Left renal cortex interstitium (tissue), 4 donors: ENCODE measurements at regions not wholly inside any gene's neighbourhood (a gene's known extent, or its start where the extent isn't known, plus 50 kb on each side); places are given as distances from the start of the nearest gene placed in this dataset.

ENCODE experiments used
- DNase-seq, 4 donors: peaks; one replicate each; pipeline ENCODE4 v3.0.0-alpha.2; 2013; ENCODE audit warnings: low read depth in 4 of 4, low spot score in 2 of 4, missing footprints in 1 of 4

GRCh38 chr18:77501266-77501665, 251.6 kb downstream of the GALR1 start:
- DNase-seq, result no peak

DNA sequence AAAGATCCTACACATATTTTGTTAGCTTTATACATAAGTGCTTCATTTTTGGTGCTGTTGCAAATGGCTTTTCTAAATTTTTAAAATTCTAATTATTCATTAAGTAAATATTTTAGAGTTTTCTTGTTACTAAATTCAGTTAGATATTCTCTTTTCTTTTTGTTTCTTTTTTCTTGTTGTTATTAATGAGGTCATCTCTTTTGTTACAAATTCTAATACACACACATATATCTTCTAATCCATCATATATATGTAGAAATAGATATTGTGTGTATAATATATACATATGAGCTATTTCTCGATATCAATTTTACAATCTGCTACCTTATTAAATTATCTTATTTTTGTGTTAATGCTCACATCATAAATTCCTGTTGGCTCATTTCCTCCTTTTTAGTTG, 255.9 kb downstream of the GALR1 start:
- no peak for DNase-seq

- no peak for DNase-seq
Measured at GRCh38 chr18:77512152-77512551, 262.5 kb downstream of the GALR1 start.

DNA sequence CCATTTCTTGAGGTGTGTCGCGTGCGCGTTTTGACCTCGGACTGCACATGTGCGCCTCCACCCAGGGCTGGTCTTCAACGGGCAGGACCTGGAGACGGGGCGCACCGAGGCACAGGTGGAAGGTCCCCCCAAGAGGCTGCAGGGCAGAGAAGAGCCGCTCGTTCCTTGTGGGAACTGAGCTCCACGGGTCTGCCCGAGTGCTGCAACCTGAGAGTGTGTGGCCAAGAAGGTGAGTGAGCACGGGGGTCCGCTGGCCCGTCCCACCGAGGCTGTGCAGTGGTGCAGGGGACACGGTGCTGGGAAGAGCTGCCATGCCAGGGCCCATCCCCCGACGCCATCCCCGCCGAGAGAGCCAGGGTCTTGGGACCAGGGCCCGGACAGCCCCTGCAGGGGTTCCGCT, 268.3 kb downstream of the GALR1 start:
- no peak for DNase-seq

- no peak for DNase-seq
Measured at GRCh38 chr18:77520767-77521166, 271.1 kb downstream of the GALR1 start.

- no peak for DNase-seq
Measured at GRCh38 chr18:77522051-77522675, 272.5 kb downstream of the GALR1 start.

DNA sequence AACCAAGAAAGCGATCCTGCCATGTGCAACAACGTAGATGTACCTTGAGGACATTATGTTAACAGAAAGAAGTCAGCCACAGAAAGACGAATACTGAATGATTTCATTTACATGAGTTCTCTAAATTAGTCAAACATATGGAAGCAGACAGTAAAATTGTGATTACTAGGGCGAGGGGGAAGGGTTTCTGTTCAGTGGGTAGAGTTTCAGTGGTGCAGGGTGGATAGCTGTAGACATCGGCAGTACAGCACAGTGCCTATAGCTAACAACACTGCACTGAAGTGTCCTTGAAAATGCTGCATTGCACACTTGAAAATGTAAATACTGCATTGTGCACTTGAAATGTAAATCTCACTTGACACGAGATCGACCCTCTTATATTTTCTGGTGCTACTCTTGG, 275.3 kb downstream of the GALR1 start:
- no peak for DNase-seq

GRCh38 chr18:77526962-77527361, 277.3 kb downstream of the GALR1 start:
- no peak for DNase-seq

GRCh38 chr18:77528872-77529271, 279.2 kb downstream of the GALR1 start:
- no peak for DNase-seq

- DNase-seq, result no peak
Measured at GRCh38 chr18:77529492-77530176, 280.0 kb downstream of the GALR1 start.

GRCh38 chr18:77530732-77531131, 281.1 kb downstream of the GALR1 start:
- no peak for DNase-seq

GRCh38 chr18:77539860-77540259, 290.2 kb downstream of the GALR1 start:
- DNase-seq, result no peak

DNA sequence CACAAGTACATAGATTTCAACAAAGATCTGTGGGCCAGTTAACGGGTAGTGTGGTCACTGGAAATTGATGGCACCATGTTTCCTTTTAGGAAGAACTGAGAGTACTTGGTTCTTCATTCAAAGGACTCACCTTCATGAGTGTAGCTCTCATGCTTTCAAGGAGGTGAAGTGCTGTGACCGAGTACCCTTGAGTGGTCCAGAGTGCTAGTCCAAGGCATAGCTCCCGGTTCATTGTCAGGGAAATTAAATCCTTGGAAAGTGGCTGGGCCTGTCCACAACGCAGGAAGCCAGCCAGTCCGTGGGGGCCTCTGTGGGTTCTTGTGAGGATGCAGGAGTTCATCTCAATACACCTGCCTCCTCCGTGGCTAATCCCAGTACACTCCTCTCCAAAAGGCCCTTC, 295.1 kb downstream of the GALR1 start:
- no peak for DNase-seq

- no peak for DNase-seq
Measured at GRCh38 chr18:77547757-77548156, 298.1 kb downstream of the GALR1 start.

- no peak for DNase-seq
Measured at GRCh38 chr18:77548790-77549420, 299.3 kb downstream of the GALR1 start.

GRCh38 chr18:77550625-77551024, 301.0 kb downstream of the GALR1 start:
- no peak for DNase-seq

DNA sequence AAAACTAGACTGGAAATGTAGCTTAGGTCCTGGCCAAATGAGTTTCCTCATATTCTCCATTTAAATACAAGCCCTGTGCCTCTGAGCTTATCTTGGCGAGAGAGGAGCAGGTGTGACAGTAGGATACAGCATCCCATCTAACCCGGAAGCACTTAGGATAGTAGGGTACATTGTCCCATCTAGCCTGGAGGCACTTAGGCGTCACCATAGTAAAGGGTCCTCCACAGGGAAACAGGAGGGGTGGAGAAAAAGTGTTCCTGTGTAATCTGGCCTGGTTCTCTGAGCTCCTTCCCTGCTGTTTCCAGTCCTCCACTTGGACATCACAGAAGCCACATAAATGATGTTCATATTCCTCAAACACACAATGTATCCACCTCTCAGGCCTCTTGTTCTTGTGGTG, 301.4 kb downstream of the GALR1 start:
- no peak for DNase-seq

GRCh38 chr18:77552945-77553344, 303.3 kb downstream of the GALR1 start:
- no peak for DNase-seq

- DNase-seq, result no peak
Measured at GRCh38 chr18:77554061-77554460, 304.4 kb downstream of the GALR1 start.

DNA sequence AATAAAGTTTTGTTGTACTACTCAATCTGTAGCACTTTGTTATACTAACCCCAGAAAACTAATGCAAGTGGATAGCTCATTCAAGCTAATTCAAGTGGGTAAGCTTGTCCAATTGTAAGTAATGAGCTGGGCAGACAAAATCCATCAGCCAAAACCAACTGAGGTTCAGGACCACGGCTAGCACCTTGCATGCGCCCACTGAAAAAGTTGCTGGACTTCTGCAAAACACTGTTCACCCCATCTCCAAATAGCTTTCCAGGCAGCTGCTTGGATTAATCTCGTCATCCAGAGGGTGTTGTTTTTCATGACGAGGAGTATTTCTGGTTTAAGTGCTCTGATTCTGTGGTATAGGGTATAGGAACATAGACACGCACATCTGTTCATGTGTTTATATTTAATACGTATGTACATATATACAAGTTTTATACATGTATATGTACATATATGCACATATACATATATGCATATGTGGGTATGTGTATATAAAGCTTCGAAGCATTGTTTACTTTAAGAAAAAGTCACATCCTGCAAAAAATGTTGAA, 307.5 kb downstream of the GALR1 start:
- DNase-seq, result peak; percentile 11 to 59 (median 36)

- DNase-seq, result no peak
Measured at GRCh38 chr18:77559274-77559910, 309.7 kb downstream of the GALR1 start.
